ENCODE measurements at regions not wholly inside any gene's neighbourhood (a gene's known extent, or its start where the extent isn't known, plus 50 kb on each side); places are given as distances from the start of the nearest gene placed in this dataset.
"Not testable (repeated sequence)": the region's sequence is repeated elsewhere in the genome, so short reads cannot be mapped to it uniquely, and the experiment has no call there.

DNA sequence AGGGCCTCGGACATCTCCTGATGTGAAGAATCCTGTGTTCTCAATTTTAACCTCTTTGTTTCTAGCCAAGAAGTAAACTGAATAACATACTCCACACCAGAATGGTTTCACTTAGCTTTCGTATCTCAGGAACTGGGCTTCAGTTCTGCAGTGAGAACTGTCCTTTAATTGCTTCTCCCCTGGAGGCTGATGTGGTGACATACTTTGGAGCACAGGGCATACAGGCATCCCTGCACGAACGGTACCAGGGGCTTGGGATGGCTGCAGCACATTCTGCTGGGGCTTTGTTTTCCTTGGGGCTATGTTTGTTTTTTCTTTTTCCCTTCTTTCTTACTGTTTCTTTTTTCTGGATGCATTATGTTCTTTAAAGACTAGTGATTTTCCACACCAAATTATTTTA, 230.5 kb downstream of the TM9SF2 start:
- Histone ChIP-seq H3K9me3 (ENCODE audit: insufficient read depth, low read length) (no peaks in the 10 kb centered on the region), H3K36me3 (replicated peaks; ENCODE audit: low read depth, low read length) (no peaks in the 10 kb centered on the region), H3K4me2 (ENCODE audit: low read length) (no peak overlapping the region), H3K27ac (ENCODE audit: low read length) (no peak overlapping the region), H2AFZ (ENCODE audit: low read depth, low read length) (no peak overlapping the region), H4K20me1 (ENCODE audit: insufficient read depth, low read length) (no peaks in the 10 kb centered on the region), H3K27me3 (ENCODE audit: low read depth, low read length) (peaks cover 7% of the 10 kb centered on the region; the same call in 1 of the 2 replicates), H3K4me1 (ENCODE audit: low read length) (no peaks in the 10 kb centered on the region), H3K4me3 (ENCODE audit: low read length) (no peak overlapping the region), H3K9ac (ENCODE audit: low read length) (no peak overlapping the region), H3K79me2 (ENCODE audit: low read length) (no peaks in the 10 kb centered on the region)
- TF ChIP-seq EZH2phosphoT487 (IDR thresholded peaks at IDR 0.05; ENCODE audit: low read depth): no peak
- TF ChIP-seq, protein P1, sequence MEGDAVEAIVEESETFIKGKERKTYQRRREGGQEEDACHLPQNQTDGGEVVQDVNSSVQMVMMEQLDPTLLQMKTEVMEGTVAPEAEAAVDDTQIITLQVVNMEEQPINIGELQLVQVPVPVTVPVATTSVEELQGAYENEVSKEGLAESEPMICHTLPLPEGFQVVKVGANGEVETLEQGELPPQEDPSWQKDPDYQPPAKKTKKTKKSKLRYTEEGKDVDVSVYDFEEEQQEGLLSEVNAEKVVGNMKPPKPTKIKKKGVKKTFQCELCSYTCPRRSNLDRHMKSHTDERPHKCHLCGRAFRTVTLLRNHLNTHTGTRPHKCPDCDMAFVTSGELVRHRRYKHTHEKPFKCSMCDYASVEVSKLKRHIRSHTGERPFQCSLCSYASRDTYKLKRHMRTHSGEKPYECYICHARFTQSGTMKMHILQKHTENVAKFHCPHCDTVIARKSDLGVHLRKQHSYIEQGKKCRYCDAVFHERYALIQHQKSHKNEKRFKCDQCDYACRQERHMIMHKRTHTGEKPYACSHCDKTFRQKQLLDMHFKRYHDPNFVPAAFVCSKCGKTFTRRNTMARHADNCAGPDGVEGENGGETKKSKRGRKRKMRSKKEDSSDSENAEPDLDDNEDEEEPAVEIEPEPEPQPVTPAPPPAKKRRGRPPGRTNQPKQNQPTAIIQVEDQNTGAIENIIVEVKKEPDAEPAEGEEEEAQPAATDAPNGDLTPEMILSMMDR (IDR thresholded peaks at IDR 0.05; ENCODE audit: low read depth, low read length): no peak

GRCh38 chr13:99730403-99730802, 229.1 kb downstream of the TM9SF2 start:
- Histone ChIP-seq H3K36me3 (replicated peaks; ENCODE audit: low read depth, low read length) (no peaks in the 10 kb centered on the region), H3K9ac (ENCODE audit: low read length) (no peak overlapping the region), H2AFZ (ENCODE audit: low read depth, low read length) (no peak overlapping the region), H3K79me2 (ENCODE audit: low read length) (no peaks in the 10 kb centered on the region), H3K9me3 (ENCODE audit: insufficient read depth, low read length) (no peaks in the 10 kb centered on the region), H3K27ac (ENCODE audit: low read length) (no peak overlapping the region), H3K4me2 (ENCODE audit: low read length) (no peak overlapping the region), H3K27me3 (ENCODE audit: low read depth, low read length) (peaks cover 7% of the 10 kb centered on the region; the same call in 1 of the 2 replicates), H3K4me1 (ENCODE audit: low read length) (no peaks in the 10 kb centered on the region), H4K20me1 (ENCODE audit: insufficient read depth, low read length) (no peaks in the 10 kb centered on the region), H3K4me3 (ENCODE audit: low read length) (no peak overlapping the region)
- TF ChIP-seq, protein P1 (IDR thresholded peaks at IDR 0.05; ENCODE audit: low read depth, low read length): no peak
- no peak for TF ChIP-seq EZH2phosphoT487 (IDR thresholded peaks at IDR 0.05; ENCODE audit: low read depth)

- Histone ChIP-seq H3K4me1 (ENCODE audit: low read length) (no peaks in the 10 kb centered on the region), H3K79me2 (ENCODE audit: low read length) (no peaks in the 10 kb centered on the region)
These were observed 228.5 kb downstream of the TM9SF2 start for GRCh38 chr13:99729745-99730144.

GRCh38 chr13:99727651-99728050, 226.4 kb downstream of the TM9SF2 start:
- H3K27me3 ChIP-seq (ENCODE audit: low read depth, low read length); H3K9ac ChIP-seq (ENCODE audit: low read length); H4K20me1 ChIP-seq (ENCODE audit: insufficient read depth, low read length); H3K4me1 ChIP-seq (ENCODE audit: low read length); H2AFZ ChIP-seq (ENCODE audit: low read depth, low read length); H3K4me3 ChIP-seq (ENCODE audit: low read length); H3K79me2 ChIP-seq (ENCODE audit: low read length); H3K4me2 ChIP-seq (ENCODE audit: low read length); H3K9me3 ChIP-seq (ENCODE audit: insufficient read depth, low read length); H3K36me3 ChIP-seq (replicated peaks; ENCODE audit: low read depth, low read length); H3K27ac ChIP-seq (ENCODE audit: low read length): not testable (repeated sequence)

More at GRCh38 chr13:99729745-99730144, 228.5 kb downstream of the TM9SF2 start:
- H3K9ac ChIP-seq (ENCODE audit: low read length): no peak overlapping the region
- H3K4me2 ChIP-seq (ENCODE audit: low read length): no peak overlapping the region
- H3K27ac ChIP-seq (ENCODE audit: low read length): no peak overlapping the region
- no peak overlapping the region for H3K4me3 ChIP-seq (ENCODE audit: low read length)
- H2AFZ ChIP-seq (ENCODE audit: low read depth, low read length): no peak overlapping the region
- H3K9me3 ChIP-seq (ENCODE audit: insufficient read depth, low read length): no peaks in the 10 kb centered on the region
- peaks cover 7% of the 10 kb centered on the region; the same call in 1 of the 2 replicates for H3K27me3 ChIP-seq (ENCODE audit: low read depth, low read length)
- H3K36me3 ChIP-seq (replicated peaks; ENCODE audit: low read depth, low read length): no peaks in the 10 kb centered on the region
- H4K20me1 ChIP-seq (ENCODE audit: insufficient read depth, low read length): no peaks in the 10 kb centered on the region
- TF ChIP-seq, protein P1 (IDR thresholded peaks at IDR 0.05; ENCODE audit: low read depth, low read length): no peak
- no peak for TF ChIP-seq EZH2phosphoT487 (IDR thresholded peaks at IDR 0.05; ENCODE audit: low read depth)
